Activated naive CD4-positive, alpha-beta T cell treated with anti-CD3 and anti-CD28 coated beads, Interleukin-2, amount 50 U/mL, for 24 hours (primary cell): ENCODE measurements at regions not wholly inside any gene's neighbourhood (a gene's known extent, or its start where the extent isn't known, plus 50 kb on each side); places are given as distances from the start of the nearest gene placed in this dataset.

Experiments
- H3K27ac Mint-ChIP-seq: one replicate; pipeline ENCODE4 v1.8.0; 2021; ENCODE audit warnings: mild to moderate bottlenecking, mixed read lengths
- H3K27me3 Mint-ChIP-seq: one replicate; pipeline ENCODE4 v1.8.0; 2021; ENCODE audit warnings: mixed read lengths
- H3K36me3 Mint-ChIP-seq: one replicate; pipeline ENCODE4 v1.8.0; 2021; ENCODE audit warnings: mixed read lengths
- H3K4me1 Mint-ChIP-seq: one replicate; pipeline ENCODE4 v1.8.0; 2021; ENCODE audit warnings: mixed read lengths
- H3K4me3 Mint-ChIP-seq: one replicate; pipeline ENCODE4 v1.8.0; 2021; ENCODE audit warnings: mild to moderate bottlenecking, mixed read lengths
- H3K9me3 Mint-ChIP-seq: one replicate; pipeline ENCODE4 v1.8.0; 2021; ENCODE audit warnings: mixed read lengths

DNA sequence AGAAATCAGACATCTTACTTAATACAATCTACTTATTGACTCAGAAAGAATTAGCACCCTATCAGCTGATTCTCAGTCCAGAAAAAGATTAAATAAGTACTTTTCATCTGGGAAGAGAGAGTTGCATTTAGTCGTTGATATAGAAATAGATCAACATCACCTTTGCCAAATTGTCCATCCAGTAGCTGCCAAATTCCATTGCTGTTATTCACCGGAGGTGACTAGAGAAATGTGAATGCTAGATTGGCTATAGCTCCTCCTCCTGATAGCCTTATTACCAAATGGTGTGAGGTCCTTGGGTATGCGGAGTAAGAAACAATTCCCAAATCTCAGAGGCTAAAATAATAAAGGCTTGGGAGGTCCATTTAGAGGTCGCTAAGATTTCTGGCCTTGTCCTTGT is 723.3 kb upstream of the FLRT2 start:
- Mint-ChIP-seq H3K4me1 (no peaks in the 10 kb centered on the region), H3K4me3 (no peak overlapping the region), H3K27ac (no peak overlapping the region), H3K9me3 (peaks cover 7% of the 10 kb centered on the region), H3K36me3 (no peaks in the 10 kb centered on the region), H3K27me3 (no peaks in the 10 kb centered on the region)

DNA sequence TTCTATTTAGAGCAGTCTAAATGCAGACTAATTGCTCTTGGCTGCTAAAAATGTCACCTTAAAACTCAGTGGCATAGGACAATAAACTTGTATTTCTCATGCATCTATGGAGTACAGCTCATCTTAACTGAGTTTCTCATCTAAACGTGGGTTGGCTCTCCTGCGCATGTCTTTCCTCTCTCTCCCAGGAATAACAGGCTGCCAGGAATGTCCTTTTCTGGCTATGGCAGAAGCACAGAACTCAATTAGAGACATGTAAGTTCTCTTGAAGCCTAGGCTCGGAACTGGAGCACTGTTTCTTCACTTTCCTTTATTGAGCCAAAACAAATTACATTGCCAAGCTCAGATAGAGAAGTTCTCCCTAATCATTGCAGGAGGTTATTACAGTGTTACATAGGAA is 722.3 kb upstream of the FLRT2 start:
- H3K9me3 Mint-ChIP-seq: peaks cover 5% of the 10 kb centered on the region
- H3K4me1 Mint-ChIP-seq: no peaks in the 10 kb centered on the region
- no peak overlapping the region for H3K27ac Mint-ChIP-seq
- no peak overlapping the region for H3K4me3 Mint-ChIP-seq
- no peaks in the 10 kb centered on the region for H3K36me3 Mint-ChIP-seq
- H3K27me3 Mint-ChIP-seq: no peaks in the 10 kb centered on the region

DNA sequence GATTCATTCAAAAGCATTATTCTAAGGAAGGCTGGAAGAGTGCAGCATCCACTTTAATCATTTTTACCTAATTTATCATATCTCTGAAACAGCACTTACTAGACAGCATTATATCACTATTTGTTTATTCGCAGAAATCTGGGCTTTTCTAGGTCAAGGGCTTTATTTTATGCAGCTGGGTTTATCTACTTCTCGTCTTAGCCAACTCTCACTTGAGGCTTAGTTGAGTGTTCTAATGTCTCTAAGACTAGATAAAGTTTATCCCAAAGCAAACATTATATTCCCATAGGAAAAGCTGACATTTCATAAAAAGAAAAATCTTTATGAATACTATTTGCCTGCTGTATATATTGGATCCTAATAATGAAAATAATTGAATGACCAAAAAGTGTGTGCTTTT is 720.8 kb upstream of the FLRT2 start:
- Mint-ChIP-seq H3K4me3 (no peak overlapping the region), H3K4me1 (no peaks in the 10 kb centered on the region), H3K27me3 (no peaks in the 10 kb centered on the region), H3K9me3 (no peaks in the 10 kb centered on the region), H3K27ac (no peak overlapping the region), H3K36me3 (no peaks in the 10 kb centered on the region)

DNA sequence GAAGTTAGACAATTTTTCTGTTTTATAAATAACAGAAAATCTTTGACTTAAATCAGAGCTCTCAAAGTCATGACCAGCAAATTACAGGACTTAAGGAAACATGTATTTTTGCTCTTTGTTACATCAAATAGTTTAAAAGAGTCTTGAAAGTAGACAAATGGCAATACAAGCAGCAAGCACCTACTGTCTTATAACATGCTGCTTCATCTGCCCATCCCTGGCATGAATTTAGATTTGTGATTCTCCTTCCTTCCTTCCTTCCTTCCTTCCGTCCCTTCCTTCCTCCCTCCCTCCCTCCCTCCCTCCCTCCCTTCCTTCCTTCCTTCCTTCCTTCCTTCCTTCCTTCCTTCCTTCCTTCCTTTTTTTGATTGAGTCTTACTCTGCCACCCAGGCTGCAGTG is 715.6 kb upstream of the FLRT2 start:
- peaks cover 11% of the 10 kb centered on the region for H3K9me3 Mint-ChIP-seq
- no peak overlapping the region for H3K4me3 Mint-ChIP-seq
- no peaks in the 10 kb centered on the region for H3K27me3 Mint-ChIP-seq
- H3K4me1 Mint-ChIP-seq: no peaks in the 10 kb centered on the region
- H3K36me3 Mint-ChIP-seq: no peaks in the 10 kb centered on the region
- H3K27ac Mint-ChIP-seq: no peak overlapping the region

DNA sequence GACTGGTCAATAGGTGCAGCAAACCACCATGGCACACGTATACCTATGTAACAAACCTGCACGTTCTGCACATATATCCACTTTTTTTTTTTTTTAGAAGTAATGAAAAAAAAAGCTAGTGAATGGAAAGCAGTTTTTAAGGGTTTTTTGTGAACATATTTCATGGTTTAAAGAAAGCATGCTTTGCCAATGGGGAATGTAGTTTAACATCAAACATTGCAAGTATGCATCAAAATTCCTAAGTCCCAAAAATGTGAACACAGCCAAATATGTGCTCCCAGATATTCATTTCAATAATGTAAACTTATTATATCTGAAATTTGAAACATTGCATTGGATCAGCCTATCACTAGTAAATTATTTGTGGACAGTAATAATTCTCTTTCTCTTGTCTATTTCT is 710.4 kb upstream of the FLRT2 start:
- H3K27me3 Mint-ChIP-seq: no peaks in the 10 kb centered on the region
- no peak overlapping the region for H3K4me3 Mint-ChIP-seq
- H3K36me3 Mint-ChIP-seq: no peaks in the 10 kb centered on the region
- H3K4me1 Mint-ChIP-seq: no peaks in the 10 kb centered on the region
- peaks cover 18% of the 10 kb centered on the region for H3K9me3 Mint-ChIP-seq
- no peak overlapping the region for H3K27ac Mint-ChIP-seq

DNA sequence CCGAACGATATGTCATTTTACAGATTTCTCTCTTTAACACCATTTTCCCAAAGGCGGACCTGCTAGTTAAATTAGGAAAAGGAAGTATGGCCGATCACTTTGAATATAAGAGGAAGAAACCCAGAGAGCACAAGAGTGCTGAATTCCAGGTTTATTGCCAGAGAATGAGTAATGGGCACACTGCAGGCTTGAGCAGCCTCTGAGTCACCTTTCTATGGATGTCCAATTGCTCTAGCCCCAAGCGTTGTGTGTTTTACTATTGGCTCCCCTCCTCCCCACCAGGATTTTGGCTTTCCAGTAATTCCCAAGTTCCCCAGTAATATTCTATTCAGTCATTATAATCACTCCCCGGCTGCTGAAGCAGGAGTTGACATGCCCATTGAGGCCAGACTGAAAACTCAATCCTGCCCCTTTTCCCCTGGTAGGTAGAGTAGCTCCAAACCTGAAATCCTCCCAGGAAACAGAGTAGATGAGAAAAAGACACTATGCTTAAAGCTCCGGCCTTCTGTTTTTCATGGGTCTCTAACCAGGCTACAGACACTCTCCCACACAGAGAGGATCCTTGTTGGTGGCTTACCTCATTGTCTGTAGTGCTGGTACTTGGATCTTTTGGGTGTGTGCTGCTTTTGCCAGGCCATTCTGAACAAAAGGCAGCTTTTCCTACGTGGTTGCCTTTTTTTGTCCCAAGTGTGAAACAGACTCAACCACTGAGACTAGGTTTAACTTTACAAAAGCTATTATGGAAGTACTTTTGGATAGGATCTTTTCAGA is 704.3 kb upstream of the FLRT2 start:
- H3K9me3 Mint-ChIP-seq: peaks cover 16% of the 10 kb centered on the region
- no peak overlapping the region for H3K4me3 Mint-ChIP-seq
- H3K27ac Mint-ChIP-seq: no peak overlapping the region
- no peaks in the 10 kb centered on the region for H3K4me1 Mint-ChIP-seq
- no peaks in the 10 kb centered on the region for H3K27me3 Mint-ChIP-seq
- H3K36me3 Mint-ChIP-seq: no peaks in the 10 kb centered on the region

DNA sequence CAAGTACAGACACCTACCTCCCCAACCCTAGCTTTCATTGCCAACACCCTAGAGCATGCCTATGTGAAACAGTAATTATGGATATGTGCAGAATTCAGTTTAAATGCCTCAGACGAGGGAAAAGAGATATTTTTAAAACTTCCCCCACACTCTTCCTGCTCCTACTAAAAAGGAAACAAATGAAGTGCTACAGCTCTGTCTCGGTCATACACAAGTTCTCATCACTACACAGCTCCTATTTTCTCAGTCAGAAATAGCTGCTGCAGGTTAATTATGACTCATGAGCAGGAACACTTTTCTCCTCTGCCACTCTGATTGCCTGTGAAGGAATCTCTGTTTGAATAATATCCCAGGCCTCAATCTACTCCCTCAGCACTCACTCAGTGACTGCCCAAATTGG is 703.6 kb upstream of the FLRT2 start:
- H3K27me3 Mint-ChIP-seq: no peaks in the 10 kb centered on the region
- peaks cover 14% of the 10 kb centered on the region for H3K9me3 Mint-ChIP-seq
- no peak overlapping the region for H3K27ac Mint-ChIP-seq
- H3K4me3 Mint-ChIP-seq: no peak overlapping the region
- H3K36me3 Mint-ChIP-seq: no peaks in the 10 kb centered on the region
- H3K4me1 Mint-ChIP-seq: no peaks in the 10 kb centered on the region

DNA sequence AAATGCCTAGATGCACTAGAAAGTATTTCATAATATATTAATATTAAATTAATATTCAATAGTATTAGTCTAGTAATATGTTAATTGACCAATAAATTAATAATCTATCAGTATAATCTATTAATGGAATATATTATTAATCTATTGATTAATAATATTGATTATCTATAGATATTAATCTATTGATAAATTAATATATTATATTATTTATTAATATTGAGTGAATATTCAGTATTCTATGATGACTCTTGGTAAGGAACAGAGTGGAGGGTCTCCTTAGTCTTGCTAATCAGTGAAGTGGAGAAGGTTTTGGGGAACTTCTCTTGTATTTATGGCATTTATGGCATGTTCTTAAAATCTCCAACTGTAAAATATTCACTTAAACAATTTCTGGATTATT is 679.3 kb upstream of the FLRT2 start:
- H3K27ac Mint-ChIP-seq: no peak overlapping the region
- H3K4me1 Mint-ChIP-seq: no peaks in the 10 kb centered on the region
- H3K36me3 Mint-ChIP-seq: no peaks in the 10 kb centered on the region
- peaks cover 6% of the 10 kb centered on the region for H3K9me3 Mint-ChIP-seq
- H3K27me3 Mint-ChIP-seq: no peaks in the 10 kb centered on the region
- no peak overlapping the region for H3K4me3 Mint-ChIP-seq

DNA sequence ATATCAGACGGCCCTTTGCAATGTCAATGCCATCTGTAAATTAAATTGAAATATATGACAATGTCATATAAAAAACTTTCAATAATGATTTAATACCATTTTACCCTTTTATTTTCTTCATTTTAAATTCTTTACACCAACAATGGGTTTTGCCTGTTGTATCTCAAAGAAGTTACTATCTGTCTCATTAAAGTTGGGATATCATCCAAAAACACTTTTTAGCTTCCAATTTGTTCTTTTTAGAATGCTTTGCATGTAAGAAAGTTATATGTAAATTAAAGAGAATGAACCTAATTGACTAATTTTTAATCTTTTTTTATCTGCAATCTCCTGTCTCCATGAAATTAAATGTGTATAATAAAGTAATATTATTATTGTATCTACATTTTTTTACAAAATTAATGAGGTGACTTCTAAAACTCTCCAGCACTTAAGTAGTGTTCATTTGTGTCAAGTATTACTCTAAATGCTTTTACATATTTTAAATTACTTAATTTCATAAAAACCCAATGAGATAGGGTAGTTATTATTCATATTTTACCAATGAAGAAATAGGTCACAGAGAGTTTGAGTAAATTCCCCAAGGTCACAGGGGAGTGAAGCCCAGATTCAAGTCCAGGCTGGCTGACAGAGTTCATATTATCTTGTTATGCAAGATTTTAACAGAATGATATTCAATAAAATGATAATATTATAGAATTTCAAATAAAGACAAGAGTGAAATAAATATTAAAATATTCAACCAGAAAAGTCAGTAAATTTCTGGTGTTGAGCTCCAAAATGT is 673.0 kb upstream of the FLRT2 start:
- no peaks in the 10 kb centered on the region for H3K36me3 Mint-ChIP-seq
- no peaks in the 10 kb centered on the region for H3K27me3 Mint-ChIP-seq
- H3K4me1 Mint-ChIP-seq: no peaks in the 10 kb centered on the region
- no peak overlapping the region for H3K4me3 Mint-ChIP-seq
- peaks cover 6% of the 10 kb centered on the region for H3K9me3 Mint-ChIP-seq
- no peak overlapping the region for H3K27ac Mint-ChIP-seq

DNA sequence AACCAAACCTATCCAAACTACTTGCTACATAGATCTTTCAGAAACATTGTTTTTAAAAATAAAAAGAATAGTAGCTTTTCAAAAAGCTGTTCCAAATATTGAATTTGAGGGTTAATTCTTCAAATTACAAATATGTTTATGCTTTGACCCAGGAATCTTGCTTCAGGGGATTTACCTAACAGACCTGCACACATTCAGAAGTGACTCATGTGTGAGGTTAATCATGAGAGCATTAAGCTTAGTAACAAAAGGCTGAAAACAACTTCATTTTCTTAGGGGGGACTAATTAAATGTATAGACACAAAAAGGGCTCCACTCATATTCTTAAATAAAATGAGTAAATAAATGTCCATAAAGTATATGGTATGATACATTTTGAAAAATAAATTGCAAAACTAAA is 672.4 kb upstream of the FLRT2 start:
- Mint-ChIP-seq H3K4me3 (no peak overlapping the region), H3K4me1 (no peaks in the 10 kb centered on the region), H3K36me3 (no peaks in the 10 kb centered on the region), H3K27me3 (no peaks in the 10 kb centered on the region), H3K9me3 (peaks cover 6% of the 10 kb centered on the region), H3K27ac (no peak overlapping the region)

DNA sequence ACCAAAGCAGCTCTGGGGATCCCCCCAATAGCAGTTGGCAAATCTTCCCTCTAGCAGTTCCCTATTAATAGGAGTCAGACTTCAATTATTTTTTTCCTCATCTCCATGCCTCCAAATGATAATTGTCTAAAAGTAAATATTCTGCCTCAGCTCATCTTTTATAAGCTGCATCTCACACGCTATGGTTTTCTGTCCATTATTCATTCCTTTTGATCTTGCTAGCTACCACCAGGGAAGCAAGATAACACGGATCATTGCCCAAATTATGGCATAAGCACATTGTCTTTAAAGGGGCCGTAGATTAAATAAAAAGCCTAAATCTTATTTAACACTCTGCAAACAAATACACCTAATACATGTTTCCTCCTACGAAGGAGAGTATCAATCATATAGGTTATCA is 670.8 kb upstream of the FLRT2 start:
- no peak overlapping the region for H3K27ac Mint-ChIP-seq
- H3K9me3 Mint-ChIP-seq: peaks cover 2% of the 10 kb centered on the region
- H3K36me3 Mint-ChIP-seq: no peaks in the 10 kb centered on the region
- no peaks in the 10 kb centered on the region for H3K27me3 Mint-ChIP-seq
- H3K4me3 Mint-ChIP-seq: no peak overlapping the region
- H3K4me1 Mint-ChIP-seq: no peaks in the 10 kb centered on the region

DNA sequence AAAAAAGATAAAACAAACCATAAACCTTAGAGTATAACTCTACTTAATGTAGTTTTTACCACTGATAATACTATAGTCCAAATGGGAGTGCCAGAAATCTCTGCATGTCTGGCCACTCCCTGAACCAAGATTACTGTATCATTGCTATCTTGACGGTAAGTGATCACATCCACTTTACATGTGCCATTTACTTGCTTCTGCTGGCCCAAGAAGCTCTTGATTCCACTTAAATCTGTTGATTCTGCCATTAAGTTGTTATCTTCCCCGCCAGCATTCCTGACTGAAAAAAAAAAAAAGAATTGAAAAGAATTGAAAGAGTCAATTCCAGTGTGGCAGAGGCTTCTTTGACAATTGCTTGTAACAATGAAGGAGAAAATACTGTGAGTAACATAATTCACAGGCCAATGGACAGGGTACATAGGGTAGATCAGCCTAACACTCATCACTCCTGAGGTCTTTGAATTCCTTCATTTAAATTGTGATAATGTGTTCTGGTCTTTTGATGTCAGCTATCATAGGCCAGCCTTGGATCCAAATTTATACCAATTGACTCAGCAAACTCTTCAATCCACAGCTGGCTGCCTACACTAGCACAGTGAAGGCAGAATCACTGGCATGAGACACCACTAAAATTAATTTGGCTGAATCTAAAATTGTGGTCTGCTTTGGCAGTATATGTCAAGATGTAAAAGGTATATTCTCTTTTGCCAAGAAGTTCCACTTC is 665.2 kb upstream of the FLRT2 start:
- Mint-ChIP-seq H3K27me3 (no peaks in the 10 kb centered on the region), H3K36me3 (no peaks in the 10 kb centered on the region), H3K9me3 (no peaks in the 10 kb centered on the region), H3K27ac (no peak overlapping the region), H3K4me3 (no peak overlapping the region), H3K4me1 (no peaks in the 10 kb centered on the region)

DNA sequence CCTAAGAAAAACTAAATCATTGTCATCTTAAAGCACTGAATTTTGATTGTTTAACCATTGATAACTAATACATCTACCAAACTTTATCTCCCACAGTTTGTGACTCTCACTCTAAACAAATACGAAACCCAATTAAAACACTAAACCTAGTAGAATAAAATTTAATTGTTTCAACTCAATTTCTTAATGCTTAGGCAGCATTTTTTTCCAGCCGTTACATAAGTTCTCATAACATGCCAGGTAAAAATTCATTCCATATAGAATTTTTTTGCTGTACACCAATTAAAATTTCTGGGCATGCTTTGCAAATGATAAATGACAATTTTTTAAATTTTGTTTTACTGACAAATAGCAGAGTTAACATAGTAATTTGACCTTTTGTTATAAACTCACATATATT is 658.2 kb upstream of the FLRT2 start:
- H3K9me3 Mint-ChIP-seq: no peaks in the 10 kb centered on the region
- no peaks in the 10 kb centered on the region for H3K27me3 Mint-ChIP-seq
- no peaks in the 10 kb centered on the region for H3K36me3 Mint-ChIP-seq
- no peaks in the 10 kb centered on the region for H3K4me1 Mint-ChIP-seq
- H3K4me3 Mint-ChIP-seq: no peak overlapping the region
- no peak overlapping the region for H3K27ac Mint-ChIP-seq

DNA sequence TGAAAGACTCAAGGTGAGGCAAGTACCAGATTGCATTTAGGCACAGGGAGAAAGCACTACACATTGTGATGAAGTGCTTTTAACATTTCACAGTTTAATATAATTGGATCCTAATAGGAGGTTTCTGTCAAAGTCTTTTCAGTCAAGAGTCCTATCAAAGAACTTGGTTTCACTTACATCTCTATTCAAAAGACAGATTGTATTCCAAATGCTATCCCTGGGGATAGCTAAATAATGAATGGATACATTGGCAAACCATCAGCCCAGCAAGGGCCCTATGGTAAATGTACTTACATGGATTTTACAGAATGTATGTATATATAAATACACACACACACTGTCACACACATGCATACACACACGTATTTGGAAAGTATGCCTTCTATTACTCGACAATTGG is 655.5 kb upstream of the FLRT2 start:
- Mint-ChIP-seq H3K36me3 (no peaks in the 10 kb centered on the region), H3K27me3 (no peaks in the 10 kb centered on the region), H3K4me1 (no peaks in the 10 kb centered on the region), H3K4me3 (no peak overlapping the region), H3K27ac (no peak overlapping the region), H3K9me3 (peaks cover 6% of the 10 kb centered on the region)

DNA sequence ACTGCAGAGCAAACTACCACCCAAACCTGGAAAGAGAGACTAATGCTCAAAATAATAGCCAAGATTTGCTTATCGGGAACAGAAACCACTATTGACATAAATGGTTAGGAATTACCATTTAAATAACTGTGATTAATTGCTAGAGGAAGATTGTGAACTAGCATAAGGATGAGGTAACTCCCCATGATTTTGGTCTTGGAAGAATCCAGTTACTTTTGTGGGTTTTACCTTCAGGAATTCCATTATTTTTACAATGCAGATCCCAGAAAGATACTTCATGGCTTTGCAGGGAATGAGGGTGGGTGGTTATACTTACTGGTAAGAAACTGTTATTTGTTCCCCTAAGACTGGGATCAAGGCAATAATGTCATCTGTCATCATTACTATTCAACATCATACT is 652.9 kb upstream of the FLRT2 start:
- Mint-ChIP-seq H3K4me1 (no peaks in the 10 kb centered on the region), H3K4me3 (no peak overlapping the region), H3K27me3 (no peaks in the 10 kb centered on the region), H3K27ac (no peak overlapping the region), H3K36me3 (no peaks in the 10 kb centered on the region), H3K9me3 (peaks cover 10% of the 10 kb centered on the region)

DNA sequence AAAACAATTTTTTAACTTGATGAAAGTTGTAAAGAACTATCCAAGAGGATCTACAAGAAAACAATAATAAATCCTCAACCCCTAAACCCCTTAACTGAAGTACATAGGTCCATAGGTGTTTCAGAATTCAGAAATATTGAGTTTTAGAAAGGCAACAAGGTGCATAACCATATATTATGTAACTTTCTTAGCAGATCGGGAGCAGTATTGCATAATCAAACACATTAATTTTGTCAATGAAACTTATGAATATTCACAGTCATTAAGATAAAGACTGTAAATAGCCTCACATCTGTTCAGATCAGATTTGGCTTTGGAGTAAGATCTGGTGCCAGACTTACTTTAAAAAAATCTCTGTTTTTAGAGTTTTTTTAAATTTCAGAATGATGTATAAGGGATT is 647.1 kb upstream of the FLRT2 start:
- no peaks in the 10 kb centered on the region for H3K36me3 Mint-ChIP-seq
- peaks cover 14% of the 10 kb centered on the region for H3K9me3 Mint-ChIP-seq
- H3K4me3 Mint-ChIP-seq: no peak overlapping the region
- H3K27me3 Mint-ChIP-seq: no peaks in the 10 kb centered on the region
- H3K4me1 Mint-ChIP-seq: no peaks in the 10 kb centered on the region
- H3K27ac Mint-ChIP-seq: no peak overlapping the region
